ENCODE measurements at regions not wholly inside any gene's neighbourhood (a gene's known extent, or its start where the extent isn't known, plus 50 kb on each side); places are given as distances from the start of the nearest gene placed in this dataset.
"Not testable (repeated sequence)": the region's sequence is repeated elsewhere in the genome, so short reads cannot be mapped to it uniquely, and the experiment has no call there.

- TF ChIP-seq, protein P1, sequence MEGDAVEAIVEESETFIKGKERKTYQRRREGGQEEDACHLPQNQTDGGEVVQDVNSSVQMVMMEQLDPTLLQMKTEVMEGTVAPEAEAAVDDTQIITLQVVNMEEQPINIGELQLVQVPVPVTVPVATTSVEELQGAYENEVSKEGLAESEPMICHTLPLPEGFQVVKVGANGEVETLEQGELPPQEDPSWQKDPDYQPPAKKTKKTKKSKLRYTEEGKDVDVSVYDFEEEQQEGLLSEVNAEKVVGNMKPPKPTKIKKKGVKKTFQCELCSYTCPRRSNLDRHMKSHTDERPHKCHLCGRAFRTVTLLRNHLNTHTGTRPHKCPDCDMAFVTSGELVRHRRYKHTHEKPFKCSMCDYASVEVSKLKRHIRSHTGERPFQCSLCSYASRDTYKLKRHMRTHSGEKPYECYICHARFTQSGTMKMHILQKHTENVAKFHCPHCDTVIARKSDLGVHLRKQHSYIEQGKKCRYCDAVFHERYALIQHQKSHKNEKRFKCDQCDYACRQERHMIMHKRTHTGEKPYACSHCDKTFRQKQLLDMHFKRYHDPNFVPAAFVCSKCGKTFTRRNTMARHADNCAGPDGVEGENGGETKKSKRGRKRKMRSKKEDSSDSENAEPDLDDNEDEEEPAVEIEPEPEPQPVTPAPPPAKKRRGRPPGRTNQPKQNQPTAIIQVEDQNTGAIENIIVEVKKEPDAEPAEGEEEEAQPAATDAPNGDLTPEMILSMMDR (IDR thresholded peaks at IDR 0.05) = not testable (repeated sequence)
- not testable (repeated sequence) for TF ChIP-seq EP300, POLR2AphosphoS5, POLR2A (IDR thresholded peaks at IDR 0.05)
These were observed 281.6 kb upstream of the DEFB115 start for GRCh38 chr20:30975859-30976258.
